GM19043 (cell line): ENCODE measurements at regions not wholly inside any gene's neighbourhood (a gene's known extent, or its start where the extent isn't known, plus 50 kb on each side); places are given as distances from the start of the nearest gene placed in this dataset.
"Not testable (repeated sequence)": the region's sequence is repeated elsewhere in the genome, so short reads cannot be mapped to it uniquely, and the experiment has no call there.

Experiments used
- ATAC-seq: cut with Tn5 transposase; IDR thresholded peaks from one replicate; pipeline ENCODE4 v1.9.1; 2021; ENCODE audit warnings: low read depth; ENCODE audit not compliant: unreplicated experiment

- no peak for ATAC-seq
Observed at GRCh38 chr7:127530148-127530547, 55.2 kb downstream of the GCC1 start.

DNA sequence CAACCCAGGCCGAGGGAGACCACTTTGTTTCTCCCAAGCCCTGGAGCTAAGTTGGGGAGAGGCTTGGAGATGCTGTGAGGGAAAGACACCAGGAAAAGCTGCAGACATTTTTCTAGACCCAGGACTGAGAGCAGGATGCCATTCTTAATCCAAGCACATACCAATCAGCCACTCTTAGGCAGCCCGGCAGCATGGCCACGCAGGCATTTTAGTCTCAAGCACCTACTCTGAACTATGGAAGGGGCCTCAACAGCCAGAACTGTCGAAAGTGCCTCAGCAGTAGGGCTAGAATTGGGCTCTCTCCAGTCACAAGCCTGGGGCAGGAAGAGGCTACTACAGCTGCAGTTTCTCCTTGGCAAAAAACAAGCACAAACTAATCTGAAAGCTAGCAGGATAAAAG is 57.8 kb downstream of the GCC1 start:
- no peak for ATAC-seq

DNA sequence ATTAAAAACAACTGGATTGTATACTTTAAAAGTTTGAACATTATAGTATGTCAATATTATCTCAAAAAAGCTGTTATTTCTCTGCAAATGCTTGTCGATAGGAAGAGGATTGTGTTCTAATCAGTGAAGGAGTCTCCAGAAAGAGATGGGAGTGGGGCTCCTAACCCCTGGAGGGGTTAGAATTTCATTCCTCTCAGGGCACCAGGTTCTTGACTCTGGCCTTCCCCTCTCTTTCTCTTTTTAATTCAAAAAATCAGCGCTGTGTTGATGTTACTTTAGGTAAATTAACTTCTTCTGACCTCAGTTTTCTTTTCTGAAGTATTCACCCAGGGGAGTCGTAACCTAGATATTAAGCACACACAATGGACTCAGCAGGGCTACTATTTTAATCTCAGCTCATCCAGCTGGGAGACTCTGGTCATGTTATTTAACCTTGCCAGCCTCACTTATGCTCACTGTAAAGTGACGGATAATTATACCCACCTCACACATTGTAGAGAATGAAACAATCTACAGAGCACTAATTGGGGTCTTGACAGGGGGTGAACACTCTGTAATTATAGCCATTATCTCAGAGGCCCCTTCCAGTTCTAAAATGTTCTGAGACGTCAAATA is 59.4 kb downstream of the GCC1 start:
- no peak for ATAC-seq

GRCh38 chr7:127516320-127516719 is 69.1 kb downstream of the GCC1 start:
- ATAC-seq, result no peak

- ATAC-seq, result no peak
Observed at GRCh38 chr7:127514499-127514898, 70.9 kb downstream of the GCC1 start.

DNA sequence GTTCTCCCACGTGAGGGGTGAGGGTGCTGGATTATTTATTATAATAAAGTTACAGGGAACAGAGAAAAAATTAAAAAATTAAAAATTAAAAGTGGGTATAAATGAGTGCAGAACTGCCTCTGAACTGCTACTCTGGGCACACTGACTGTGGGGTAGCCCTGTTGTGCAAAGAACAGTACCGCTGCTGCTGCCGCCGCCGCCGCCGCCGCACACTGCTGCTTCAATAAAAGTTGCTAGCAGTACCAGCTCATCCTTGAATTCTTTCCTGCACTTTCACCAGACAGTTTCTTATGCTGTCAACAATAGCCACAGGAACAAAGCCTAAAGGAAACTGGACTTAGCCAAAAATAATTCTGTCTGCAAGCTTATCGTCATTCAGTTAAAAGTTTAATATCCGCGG is 72.1 kb downstream of the GCC1 start:
- no peak for ATAC-seq

- ATAC-seq, result no peak
Observed at GRCh38 chr7:127512663-127513062, 72.7 kb downstream of the GCC1 start.

DNA sequence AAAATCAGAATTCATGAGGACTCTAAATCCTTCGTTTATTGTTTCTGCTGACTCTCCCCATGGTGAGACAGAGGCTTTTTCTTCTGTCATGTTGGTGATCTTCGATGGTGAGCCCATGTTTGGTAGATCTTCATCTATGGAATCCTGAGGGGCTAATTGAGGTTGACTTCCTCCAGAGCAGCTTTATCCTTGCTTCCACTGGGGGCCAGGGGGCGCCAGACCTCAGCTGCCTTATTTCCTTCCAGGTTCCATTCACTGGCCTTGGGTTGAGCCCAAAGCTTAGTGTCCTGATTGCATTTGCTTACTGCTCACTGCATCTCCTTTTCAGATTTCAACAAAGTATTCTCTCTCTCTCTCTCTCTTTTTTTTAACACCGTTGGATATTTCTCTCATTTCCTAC is 80.7 kb downstream of the GCC1 start:
- no peak for ATAC-seq

- no peak for ATAC-seq
Observed at GRCh38 chr7:127501817-127502216, 83.6 kb downstream of the GCC1 start.

DNA sequence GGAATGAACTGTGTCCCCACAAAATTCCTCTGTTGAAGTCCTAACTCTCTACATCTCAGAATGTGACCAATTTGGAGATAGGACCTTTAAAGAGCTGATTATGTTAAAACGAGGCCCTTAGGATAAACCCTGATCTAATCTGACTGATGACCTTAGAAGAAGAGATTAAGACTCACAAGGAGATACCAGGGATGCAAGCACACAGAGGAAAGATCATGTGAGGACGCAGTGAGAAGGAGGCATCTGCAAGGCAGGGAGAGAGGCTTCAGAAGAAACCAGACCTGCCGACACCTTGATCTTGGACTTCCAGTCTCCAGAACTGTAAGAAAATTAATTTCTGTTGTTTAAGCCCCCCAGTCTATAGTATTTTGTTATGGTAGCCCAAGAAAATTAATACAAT is 94.9 kb upstream of the ZNF800 start:
- no peak for ATAC-seq

DNA sequence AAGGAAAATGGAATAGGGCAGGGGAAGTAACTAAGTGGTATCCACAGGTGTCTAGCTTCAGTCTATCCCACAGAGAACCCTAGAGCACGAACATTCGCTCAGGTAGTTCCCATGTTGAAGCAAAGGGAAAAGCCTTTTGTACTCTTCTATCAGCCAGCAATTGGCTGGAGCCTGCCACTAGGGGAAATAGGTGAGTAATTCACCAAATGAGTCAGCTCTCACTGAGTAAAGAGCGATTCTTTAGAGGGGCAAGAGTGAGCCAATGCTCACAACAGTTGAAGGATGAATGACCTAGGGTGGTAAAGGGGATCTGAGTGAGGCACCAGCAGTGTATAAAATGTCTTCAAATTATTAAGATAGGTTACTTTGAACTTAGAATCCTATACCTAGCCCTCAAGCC is 94.1 kb upstream of the ZNF800 start:
- no peak for ATAC-seq

- no peak for ATAC-seq
Observed at GRCh38 chr7:127485482-127485881, 93.0 kb upstream of the ZNF800 start.

- ATAC-seq, result no peak
Observed at GRCh38 chr7:127484954-127485353, 92.4 kb upstream of the ZNF800 start.

- no peak for ATAC-seq
Observed at GRCh38 chr7:127478461-127478860, 86.0 kb upstream of the ZNF800 start.

- ATAC-seq, result no peak
Observed at GRCh38 chr7:127478024-127478355, 85.5 kb upstream of the ZNF800 start.

DNA sequence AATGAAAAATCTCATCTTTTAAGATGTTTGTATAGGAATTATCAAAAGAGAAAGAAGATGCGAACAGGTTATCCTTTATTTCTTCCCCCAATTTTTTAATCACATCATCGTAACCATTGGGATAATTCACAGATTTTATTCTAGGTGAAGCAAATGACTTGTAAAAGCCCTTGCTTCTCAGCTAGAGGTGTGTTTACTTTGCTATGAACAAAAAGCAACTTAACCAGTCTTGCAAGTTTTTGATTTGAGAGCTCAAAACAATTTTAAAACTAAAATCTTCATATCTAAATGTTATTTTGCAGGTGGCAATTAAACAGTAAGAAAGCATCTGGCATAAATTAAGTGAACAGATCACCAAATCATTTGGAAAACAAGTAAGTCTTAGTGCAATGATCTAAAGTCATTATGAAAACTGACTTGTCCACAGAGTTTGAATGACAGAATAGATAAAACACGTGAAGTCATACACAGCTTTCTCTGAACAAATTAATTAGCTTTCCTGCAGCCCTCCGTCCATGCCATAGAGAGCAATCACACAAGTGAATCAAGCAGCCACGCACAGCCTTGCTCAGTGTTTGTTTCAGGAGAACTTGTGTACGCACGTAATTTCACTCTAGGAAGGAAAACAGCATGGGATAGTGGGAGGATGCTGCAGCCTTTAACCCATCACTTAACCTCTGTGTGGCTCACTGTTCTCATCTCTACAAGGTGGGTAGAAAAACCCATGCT is 85.0 kb upstream of the ZNF800 start:
- ATAC-seq, result no peak

- no peak for ATAC-seq
Observed at GRCh38 chr7:127476618-127477017, 84.1 kb upstream of the ZNF800 start.

DNA sequence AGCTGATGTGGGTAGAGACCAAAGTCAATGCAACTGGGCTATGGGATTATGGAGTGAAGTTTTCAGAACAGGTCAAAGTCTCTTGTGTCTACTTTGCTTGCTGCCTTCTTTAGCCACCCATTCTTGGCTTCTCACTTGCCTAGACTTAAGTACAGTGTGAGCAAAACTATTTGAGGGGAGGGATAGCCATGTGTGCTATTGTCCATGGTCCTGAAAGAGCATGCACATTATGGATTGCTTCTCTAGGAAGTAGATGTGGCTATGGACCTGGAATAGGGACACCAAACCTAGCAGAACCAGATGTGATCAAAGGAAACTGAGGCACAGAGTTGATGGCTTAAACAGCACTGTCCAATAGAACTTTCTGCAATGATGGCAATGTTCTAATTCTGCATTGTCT is 81.9 kb upstream of the ZNF800 start:
- no peak for ATAC-seq

DNA sequence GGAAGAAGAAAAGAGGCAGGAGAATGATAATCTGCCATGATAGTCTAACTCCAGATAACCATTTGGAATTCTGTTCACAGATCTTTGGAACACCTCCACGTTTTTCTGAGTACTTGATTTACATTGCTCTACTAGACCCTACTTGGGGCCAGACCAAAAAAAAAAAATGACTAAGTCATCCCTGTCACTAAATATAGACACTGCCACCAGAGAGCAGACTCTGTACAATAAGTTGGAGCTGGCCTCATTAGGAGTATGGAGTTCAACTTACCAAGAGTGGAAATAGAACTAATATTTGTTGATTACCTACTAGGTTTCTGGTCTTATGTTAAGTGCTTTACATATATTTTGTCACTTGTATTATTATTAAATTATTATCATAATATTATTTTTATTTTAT is 80.9 kb upstream of the ZNF800 start:
- no peak for ATAC-seq

- ATAC-seq, result no peak
Observed at GRCh38 chr7:127460077-127460476, 67.6 kb upstream of the ZNF800 start.

- not testable (repeated sequence) for ATAC-seq
Observed at GRCh38 chr7:127451258-127451657, 58.8 kb upstream of the ZNF800 start.

DNA sequence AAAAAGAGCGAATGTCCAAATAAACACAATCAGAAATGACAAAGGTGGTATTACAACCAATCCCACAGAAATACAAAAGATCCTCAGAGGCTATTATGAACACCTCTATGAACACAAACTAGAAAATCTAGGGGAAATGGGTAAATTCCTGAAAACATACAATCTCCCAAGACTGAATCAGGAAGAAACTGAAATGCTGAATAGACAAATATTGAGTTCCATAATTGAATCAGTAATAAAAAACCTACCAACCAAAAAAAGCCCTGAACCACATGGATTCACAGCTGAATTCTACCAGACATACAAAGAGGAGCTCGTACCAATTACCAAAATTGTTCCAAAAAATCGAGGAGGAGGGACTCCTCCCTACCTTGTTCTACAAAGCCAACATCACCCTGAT is 56.1 kb upstream of the ZNF800 start:
- ATAC-seq, result no peak
